NCI-H1694 treated with DMSO at 0.1 percent for 48 hours (cell line): ENCODE measurements at regions not wholly inside any gene's neighbourhood (a gene's known extent, or its start where the extent isn't known, plus 50 kb on each side); places are given as distances from the start of the nearest gene placed in this dataset.

Experiments used
- DNase-seq: peaks from one replicate; lab custom pipeline; 2025; lab: John Stamatoyannopoulos, UW

DNA sequence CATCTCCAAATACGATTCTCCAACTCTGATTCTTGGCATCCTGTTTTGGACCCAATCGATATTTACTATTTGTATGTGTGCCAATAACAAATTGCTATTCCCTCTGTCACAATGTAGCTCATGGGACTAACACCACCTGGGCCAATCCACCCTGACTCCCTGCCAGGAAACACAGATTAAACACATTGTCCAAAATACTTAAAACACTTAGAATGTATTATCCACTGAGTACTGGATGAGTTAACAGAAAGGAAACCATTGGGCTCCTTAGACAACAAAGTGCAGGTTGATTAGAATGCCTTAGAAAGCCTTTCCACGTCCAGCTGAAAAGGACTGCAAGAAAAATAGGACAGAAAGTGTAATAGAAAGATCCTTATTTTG is 79.4 kb upstream of the ARHGAP28 start:
- DNase-seq, result no peak

DNA sequence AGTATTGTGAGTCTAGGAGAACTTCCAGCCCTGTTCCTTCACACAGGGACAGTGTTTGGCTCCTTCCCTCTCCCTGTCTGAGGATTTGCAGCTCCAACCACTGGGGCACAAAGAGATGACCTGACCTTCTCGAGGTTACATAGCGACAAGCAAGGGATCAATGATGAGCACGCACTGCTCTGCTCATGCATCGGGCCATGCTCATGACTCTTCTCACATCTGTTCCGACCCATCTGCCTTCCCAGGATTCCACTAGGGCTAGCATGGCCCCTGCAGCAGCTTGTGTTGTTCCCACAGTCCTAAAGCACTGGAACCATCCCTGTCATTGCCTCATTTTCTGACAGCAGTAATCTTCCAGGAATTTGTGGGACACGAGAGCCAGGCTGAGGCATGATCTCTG is 78.8 kb upstream of the ARHGAP28 start:
- DNase-seq, result no peak

DNA sequence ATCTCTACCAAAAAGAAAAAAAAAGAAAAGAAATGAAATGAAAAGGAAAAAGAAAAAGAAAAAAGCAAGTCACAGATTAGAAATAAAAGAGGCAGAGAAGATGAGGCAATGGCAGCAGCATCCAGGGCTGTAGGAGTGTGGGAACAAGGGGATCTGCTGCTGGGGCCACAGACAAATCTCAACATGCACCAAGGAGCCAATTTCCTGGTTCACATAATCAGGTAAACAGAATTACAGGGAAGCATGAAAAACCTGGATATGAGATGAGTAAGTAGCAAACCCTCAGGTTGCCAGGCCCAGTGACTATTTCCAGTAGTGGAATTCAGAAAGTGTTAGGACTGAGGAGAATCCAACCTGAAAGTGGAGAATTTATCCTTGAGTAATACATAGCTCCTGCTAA is 77.4 kb upstream of the ARHGAP28 start:
- no peak for DNase-seq

- no peak for DNase-seq
Observed at GRCh38 chr18:6653880-6654279, 75.6 kb upstream of the ARHGAP28 start.

GRCh38 chr18:6659963-6660725 is 69.4 kb upstream of the ARHGAP28 start:
- no peak for DNase-seq

DNA sequence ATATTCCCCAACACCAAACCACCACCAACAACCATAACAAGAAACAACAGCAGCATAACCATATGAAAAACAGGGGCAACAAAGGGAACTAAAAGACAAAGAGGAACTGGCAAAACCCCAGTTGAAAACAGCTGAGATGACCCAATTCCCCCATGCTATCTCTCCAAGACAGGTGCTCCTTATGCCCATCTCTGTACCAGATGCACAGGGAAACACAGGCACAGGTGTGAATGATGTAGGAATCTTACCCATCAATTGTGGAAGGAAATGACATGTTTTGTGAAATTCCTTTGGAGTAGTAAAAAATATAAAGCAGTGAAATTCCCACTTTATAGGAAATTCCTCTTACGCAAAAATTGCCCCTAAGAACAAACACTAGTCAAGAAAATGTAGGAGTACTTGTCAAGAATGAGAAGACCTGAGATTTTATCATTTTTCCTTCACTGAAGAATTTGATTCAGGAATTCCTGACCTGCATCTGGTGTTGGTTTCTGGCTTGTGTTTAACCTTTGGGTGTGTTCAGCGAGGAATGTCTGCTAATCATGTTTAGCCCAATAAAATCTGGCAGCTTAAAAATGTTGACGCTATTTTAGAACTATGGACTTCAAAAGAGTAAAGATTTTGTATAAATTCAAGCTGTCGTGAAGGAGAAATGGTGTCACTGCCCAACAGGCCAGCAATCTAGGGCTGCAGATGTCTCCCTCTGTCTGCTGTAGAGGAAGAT is 67.7 kb upstream of the ARHGAP28 start:
- DNase-seq, result no peak

DNA sequence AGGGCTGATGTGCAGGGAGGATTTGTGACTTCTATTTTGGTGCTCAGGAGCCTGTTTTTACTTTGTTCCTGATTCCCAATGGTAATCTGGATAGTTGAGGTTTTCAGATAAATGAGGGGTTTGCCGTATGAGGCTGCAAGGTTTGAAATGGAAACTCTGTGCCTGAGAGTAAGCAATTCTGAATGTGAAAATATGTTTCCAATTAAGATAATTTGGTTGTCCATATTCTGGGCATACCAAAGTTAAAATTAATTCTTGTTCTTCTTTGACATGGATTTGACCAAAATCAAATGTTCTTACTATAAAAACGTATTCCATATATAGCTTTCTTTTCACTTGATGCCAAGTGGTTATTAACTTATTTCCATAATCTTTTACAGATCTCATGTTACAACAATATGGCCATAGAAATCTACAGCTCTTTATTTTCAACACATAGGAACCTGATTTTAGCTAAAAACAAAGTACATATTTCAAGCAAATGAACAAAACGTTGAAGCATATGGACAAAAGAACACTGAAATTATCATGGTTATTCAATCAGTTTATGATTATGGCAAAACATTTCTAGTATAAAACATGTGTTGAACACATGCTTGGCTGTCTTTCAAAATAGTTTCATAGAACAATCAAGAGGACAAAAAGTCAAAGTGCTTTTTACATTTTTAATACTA is 63.4 kb upstream of the ARHGAP28 start:
- DNase-seq, result no peak

DNA sequence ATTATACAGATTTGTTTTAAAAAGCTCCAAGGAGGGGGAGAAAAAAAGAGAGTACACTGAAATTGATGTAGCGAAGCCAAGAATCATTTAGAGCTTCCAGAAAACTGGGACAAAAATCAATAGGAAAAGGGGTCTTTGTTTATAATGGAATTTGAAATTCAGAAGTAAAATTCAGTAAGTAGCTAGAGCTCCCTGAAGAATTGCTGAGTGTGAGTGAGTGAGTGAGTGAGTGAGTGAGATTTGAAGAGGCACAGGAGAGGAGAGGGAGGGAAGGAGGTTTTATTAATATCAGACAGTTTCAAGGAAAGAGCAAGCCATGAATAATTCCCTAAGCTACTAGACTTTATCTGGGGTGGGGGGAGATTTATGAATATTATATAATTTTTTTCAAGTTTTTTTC is 60.7 kb upstream of the ARHGAP28 start:
- no peak for DNase-seq

DNA sequence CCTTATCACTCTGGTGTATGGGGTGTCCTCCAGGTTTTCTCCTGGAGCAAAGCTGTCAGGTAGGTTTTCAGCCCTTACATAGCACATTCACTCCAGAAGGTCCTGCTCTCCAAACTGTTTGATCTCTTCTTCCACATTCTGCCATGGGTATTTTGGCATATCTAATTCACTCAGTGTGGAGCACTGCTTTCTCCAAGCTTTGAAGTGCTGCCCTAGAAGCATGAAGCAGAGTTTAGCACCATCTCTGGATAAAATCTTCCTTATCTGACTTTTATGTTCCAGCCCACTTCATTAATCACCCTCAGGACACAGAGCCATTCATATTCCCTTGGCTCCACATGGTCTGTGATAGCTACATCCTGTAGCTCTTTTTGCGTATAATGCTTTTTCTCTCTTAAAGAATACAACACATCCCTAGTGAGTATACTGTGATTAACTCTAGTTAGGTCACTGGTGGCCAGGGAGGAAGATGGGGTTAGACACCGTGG is 56.7 kb upstream of the ARHGAP28 start:
- DNase-seq, result no peak

DNA sequence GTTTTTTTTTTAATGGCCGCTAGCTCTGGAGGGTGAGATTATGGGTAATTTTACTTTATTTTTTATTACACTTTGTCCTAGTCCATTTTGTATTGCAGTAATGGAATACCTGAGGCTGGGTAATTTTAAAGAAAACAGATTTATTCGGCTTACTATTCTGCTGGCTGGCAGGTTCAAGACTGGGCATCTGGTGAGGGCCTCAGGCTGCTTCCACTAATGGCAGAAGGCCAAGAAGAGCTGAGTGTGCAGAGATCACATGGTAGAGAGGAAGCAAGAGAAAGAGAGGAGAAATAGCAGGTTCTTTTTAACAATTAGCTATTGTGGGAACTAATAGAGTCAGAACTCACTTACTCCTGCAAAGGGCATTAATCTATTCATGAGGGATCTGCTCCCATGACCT is 52.4 kb upstream of the ARHGAP28 start:
- no peak for DNase-seq

- DNase-seq, result no peak
Observed at GRCh38 chr18:6679201-6679600, 50.3 kb upstream of the ARHGAP28 start.
